ENCODE measurements at regions not wholly inside any gene's neighbourhood (a gene's known extent, or its start where the extent isn't known, plus 50 kb on each side); places are given as distances from the start of the nearest gene placed in this dataset.
"Not testable (repeated sequence)": the region's sequence is repeated elsewhere in the genome, so short reads cannot be mapped to it uniquely, and the experiment has no call there.

- no peaks in the 10 kb centered on the region for H3K9me3 ChIP-seq (ENCODE audit: control extremely low read depth in 1 of 3, control insufficient read depth in 2 of 3, insufficient read depth in 1 of 3, low read length in 2 of 3)
- intact Hi-C loops (cut with micrococcal nuclease) = no loop called here
- H3K4me3 ChIP-seq (ENCODE audit: control extremely low read depth in 1 of 5, extremely low read depth in 1 of 5, insufficient read depth in 1 of 5, low read depth in 2 of 5, low read length in 4 of 5) = no peak overlapping the region
- no peaks in the 10 kb centered on the region for H3K36me3 ChIP-seq (replicated peaks in 1 of 2; ENCODE audit: control extremely low read depth in 1 of 2, control insufficient read depth in 1 of 2, extremely low read depth in 1 of 2, insufficient read depth in 2 of 2, low read length in 1 of 2)
- no peak overlapping the region for H2AFZ ChIP-seq (ENCODE audit: insufficient read depth, low read depth, low read length, poor library complexity, severe bottlenecking)
- Mint-ChIP-seq H3K27me3 (no peaks in the 10 kb centered on the region), H3K4me1 (no peaks in the 10 kb centered on the region), H3K9me3 (ENCODE audit: insufficient read depth) (no peaks in the 10 kb centered on the region), H3K27ac (no peak overlapping the region), H3K4me3 (no peak overlapping the region)
- H3K79me2 ChIP-seq (ENCODE audit: control insufficient read depth, insufficient read depth, low read length) = no peaks in the 10 kb centered on the region
- H3K4me2 ChIP-seq (replicated peaks; ENCODE audit: low read depth, low read length, poor library complexity, severe bottlenecking) = no peak overlapping the region
- WGBS (ENCODE audit: insufficient coverage) = 17% methylated on average over 3 of the region's 4 CpGs
- H3K27me3 ChIP-seq (replicated peaks in 1 of 4; ENCODE audit: control extremely low read depth in 1 of 4, control insufficient read depth in 3 of 4, insufficient read depth in 4 of 4, low read length in 3 of 4) = no peaks in the 10 kb centered on the region
- H3K4me1 ChIP-seq (ENCODE audit: control insufficient read depth in 2 of 2, insufficient read depth in 2 of 2, low read length in 2 of 2) = no peaks in the 10 kb centered on the region
- ChIA-PET CTCF (no interaction called here), POLR2A (no interaction called here)
- DNase-seq = no peak
- no peak overlapping the region for H3K9ac ChIP-seq (ENCODE audit: low read length)
- no peak overlapping the region for H3K27ac ChIP-seq (ENCODE audit: low read length in 2 of 2)
- TF ChIP-seq CTCF (IDR thresholded peaks at IDR 0.05) (no peak), EZH2 (IDR thresholded peaks at IDR 0.05; ENCODE audit: borderline replicate concordance, insufficient read depth, low read depth, low read length, poor library complexity, severe bottlenecking) (no peak)
- no peak for ATAC-seq (ENCODE audit: low read depth)
- H4K20me1 ChIP-seq (ENCODE audit: control insufficient read depth, insufficient read depth, low read length, poor library complexity, severe bottlenecking) = no peaks in the 10 kb centered on the region
Observed at GRCh38 chr14:43729143-43729542, 777.9 kb downstream of the FSCB start.

DNA sequence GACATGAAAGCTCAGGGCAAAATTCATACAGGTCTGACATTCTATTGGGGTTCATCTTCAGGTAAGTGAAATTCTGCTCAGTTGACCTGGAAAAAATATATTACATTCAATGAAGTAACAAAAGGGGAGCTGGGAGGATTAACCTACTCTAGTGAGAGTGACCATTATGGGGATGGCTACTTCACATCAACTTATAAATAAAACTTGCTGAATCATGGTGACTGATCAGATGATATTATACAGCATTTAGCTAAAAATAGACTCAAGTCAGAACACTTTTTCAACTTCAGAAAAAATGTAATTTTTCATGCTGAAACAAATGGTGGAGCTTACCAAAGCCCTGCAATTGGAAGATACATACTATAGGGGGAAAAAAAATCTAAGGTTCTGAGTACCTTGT lies 800.2 kb downstream of the FSCB start:
- POLR2A ChIA-PET = no interaction called here
- Mint-ChIP-seq H3K27ac (no peak overlapping the region), H3K4me1 (no peaks in the 10 kb centered on the region), H3K9me3 (ENCODE audit: insufficient read depth) (peaks cover 2% of the 10 kb centered on the region), H3K4me3 (no peak overlapping the region), H3K27me3 (no peaks in the 10 kb centered on the region)
- no peaks in the 10 kb centered on the region for H3K36me3 ChIP-seq (replicated peaks in 1 of 2; ENCODE audit: control extremely low read depth in 1 of 2, control insufficient read depth in 1 of 2, extremely low read depth in 1 of 2, insufficient read depth in 2 of 2, low read length in 1 of 2)
- intact Hi-C loops (cut with micrococcal nuclease) = no loop called here
- H3K27ac ChIP-seq (ENCODE audit: low read length in 2 of 2) = no peak overlapping the region
- H3K4me1 ChIP-seq (ENCODE audit: control insufficient read depth in 2 of 2, insufficient read depth in 2 of 2, low read length in 2 of 2) = no peaks in the 10 kb centered on the region
- H3K9me3 ChIP-seq (ENCODE audit: control extremely low read depth in 1 of 3, control insufficient read depth in 2 of 3, insufficient read depth in 1 of 3, low read length in 2 of 3) = no peaks in the 10 kb centered on the region
- H3K79me2 ChIP-seq (ENCODE audit: control insufficient read depth, insufficient read depth, low read length) = no peaks in the 10 kb centered on the region
- CTCF ChIA-PET = no interaction called here
- no peak overlapping the region for H2AFZ ChIP-seq (ENCODE audit: insufficient read depth, low read depth, low read length, poor library complexity, severe bottlenecking)
- H3K9ac ChIP-seq (ENCODE audit: low read length) = no peak overlapping the region
- no peak overlapping the region for H3K4me3 ChIP-seq (ENCODE audit: control extremely low read depth in 1 of 5, extremely low read depth in 1 of 5, insufficient read depth in 1 of 5, low read depth in 2 of 5, low read length in 4 of 5)
- H4K20me1 ChIP-seq (ENCODE audit: control insufficient read depth, insufficient read depth, low read length, poor library complexity, severe bottlenecking) = no peaks in the 10 kb centered on the region
- TF ChIP-seq EZH2 (IDR thresholded peaks at IDR 0.05; ENCODE audit: borderline replicate concordance, insufficient read depth, low read depth, low read length, poor library complexity, severe bottlenecking) (no peak), CTCF (IDR thresholded peaks at IDR 0.05) (no peak)
- H3K4me2 ChIP-seq (replicated peaks; ENCODE audit: low read depth, low read length, poor library complexity, severe bottlenecking) = no peak overlapping the region
- ATAC-seq (ENCODE audit: low read depth) (no peak), DNase-seq (no peak)
- H3K27me3 ChIP-seq (replicated peaks in 1 of 4; ENCODE audit: control extremely low read depth in 1 of 4, control insufficient read depth in 3 of 4, insufficient read depth in 4 of 4, low read length in 3 of 4) = no peaks in the 10 kb centered on the region

DNA sequence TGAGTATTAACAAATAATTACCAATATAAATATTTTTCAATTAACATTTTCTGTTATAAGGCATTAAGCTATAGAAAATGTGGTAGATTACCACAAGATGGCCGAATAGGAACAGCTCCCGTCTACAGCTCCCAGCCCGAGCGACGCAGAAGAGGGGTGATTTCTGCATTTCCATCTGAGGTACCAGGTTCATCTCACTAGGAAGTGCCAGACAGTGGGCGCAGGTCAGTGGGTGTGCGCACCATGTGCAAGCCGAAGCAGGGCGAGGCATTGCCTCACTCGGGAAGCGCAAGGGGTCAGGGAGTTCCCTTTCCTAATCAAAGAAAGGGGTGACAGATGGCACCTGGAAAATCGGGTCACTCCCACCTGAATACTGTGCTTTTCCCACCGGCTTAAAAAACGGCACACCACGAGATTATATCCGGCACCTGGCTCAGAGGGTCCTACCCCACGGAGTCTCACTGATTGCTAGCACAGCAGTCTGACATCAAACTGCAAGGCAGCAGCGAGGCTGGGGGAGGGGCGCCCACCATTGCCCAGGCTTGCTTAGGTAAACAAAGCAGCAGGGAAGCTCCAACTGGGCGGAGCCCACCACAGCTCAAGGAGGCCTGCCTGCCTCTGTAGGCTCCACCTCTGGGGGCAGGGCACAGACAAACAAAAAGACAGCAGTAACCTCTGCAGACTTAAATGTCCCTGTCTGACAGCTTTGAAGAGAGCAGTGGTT lies 808.4 kb downstream of the FSCB start:
- CTCF ChIA-PET; H3K9me3 ChIP-seq (ENCODE audit: control extremely low read depth in 1 of 3, control insufficient read depth in 2 of 3, insufficient read depth in 1 of 3, low read length in 2 of 3); H3K4me3 ChIP-seq (ENCODE audit: control extremely low read depth in 1 of 5, extremely low read depth in 1 of 5, insufficient read depth in 1 of 5, low read depth in 2 of 5, low read length in 4 of 5); H3K4me1 Mint-ChIP-seq; H3K4me3 Mint-ChIP-seq; POLR2A ChIA-PET; H3K27ac ChIP-seq (ENCODE audit: low read length in 2 of 2); H3K4me2 ChIP-seq (replicated peaks; ENCODE audit: low read depth, low read length, poor library complexity, severe bottlenecking); H4K20me1 ChIP-seq (ENCODE audit: control insufficient read depth, insufficient read depth, low read length, poor library complexity, severe bottlenecking); intact Hi-C loops (cut with micrococcal nuclease); DNase-seq; H3K9ac ChIP-seq (ENCODE audit: low read length); H3K27me3 Mint-ChIP-seq; H3K79me2 ChIP-seq (ENCODE audit: control insufficient read depth, insufficient read depth, low read length); ATAC-seq (ENCODE audit: low read depth); H3K4me1 ChIP-seq (ENCODE audit: control insufficient read depth in 2 of 2, insufficient read depth in 2 of 2, low read length in 2 of 2); H3K36me3 ChIP-seq (replicated peaks in 1 of 2; ENCODE audit: control extremely low read depth in 1 of 2, control insufficient read depth in 1 of 2, extremely low read depth in 1 of 2, insufficient read depth in 2 of 2, low read length in 1 of 2); H3K27ac Mint-ChIP-seq; H3K27me3 ChIP-seq (replicated peaks in 1 of 4; ENCODE audit: control extremely low read depth in 1 of 4, control insufficient read depth in 3 of 4, insufficient read depth in 4 of 4, low read length in 3 of 4); H2AFZ ChIP-seq (ENCODE audit: insufficient read depth, low read depth, low read length, poor library complexity, severe bottlenecking); H3K9me3 Mint-ChIP-seq (ENCODE audit: insufficient read depth): not testable (repeated sequence)
- 87% methylated on average over 7 of the region's 20 CpGs for WGBS (ENCODE audit: insufficient coverage)

Measured in B cell (primary cell).